Activated naive CD8-positive, alpha-beta T cell treated with anti-CD3 and anti-CD28 coated beads, Interleukin-2, amount 10 ng/mL, durations not matched to agents 7 days and 5 days (primary cell): ENCODE measurements at regions not wholly inside any gene's neighbourhood (a gene's known extent, or its start where the extent isn't known, plus 50 kb on each side); places are given as distances from the start of the nearest gene placed in this dataset.
A peak's percentile ranks its signal among the peaks of the same experiment; 100 is the strongest.

Source experiments
- ATAC-seq: fragments of 150-1000 bp; cut with Tn5 transposase; one replicate; pipeline ENCODE4 v1.10.0; 2021; ENCODE audit warnings: low read depth, moderate library complexity
- POLR2A ChIA-PET: fragments of 350-600 bp; sonication (Branson Sonifier 250); formaldehyde crosslinking; loops from one replicate; lab custom pipeline; 2021; ENCODE audit warnings: antibody characterized with exemption; lab: Charles Lee
- DNase-seq: peaks from one replicate; pipeline ENCODE4 v3.0.0; 2021
- H3K27ac Mint-ChIP-seq: one replicate; pipeline ENCODE4 v1.8.0; 2022; ENCODE audit warnings: mild to moderate bottlenecking, mixed read lengths
- H3K27me3 Mint-ChIP-seq: one replicate; pipeline ENCODE4 v1.8.0; 2022; ENCODE audit warnings: mild to moderate bottlenecking, moderate library complexity, mixed read lengths
- H3K36me3 Mint-ChIP-seq: one replicate; pipeline ENCODE4 v1.8.0; 2021; ENCODE audit warnings: mild to moderate bottlenecking, mixed read lengths
- H3K4me1 Mint-ChIP-seq: one replicate; pipeline ENCODE4 v1.8.0; 2021; ENCODE audit warnings: mixed read lengths
- H3K4me3 Mint-ChIP-seq: one replicate; pipeline ENCODE4 v1.8.0; 2022; ENCODE audit warnings: mild to moderate bottlenecking, moderate library complexity, mixed read lengths
- H3K9me3 Mint-ChIP-seq: one replicate; pipeline ENCODE4 v1.8.0; 2021; ENCODE audit warnings: mixed read lengths

GRCh38 chr1:221451741-221452140 is 290.1 kb downstream of the DUSP10 start:
- Mint-ChIP-seq H3K4me1 (peaks cover 4% of the 10 kb centered on the region), H3K36me3 (no peaks in the 10 kb centered on the region), H3K27ac (no peak overlapping the region), H3K9me3 (peaks cover 2% of the 10 kb centered on the region), H3K27me3 (peaks cover 12% of the 10 kb centered on the region), H3K4me3 (no peak overlapping the region)
- no peak for ATAC-seq
- POLR2A ChIA-PET: no interaction called here
- DNase-seq: no peak

DNA sequence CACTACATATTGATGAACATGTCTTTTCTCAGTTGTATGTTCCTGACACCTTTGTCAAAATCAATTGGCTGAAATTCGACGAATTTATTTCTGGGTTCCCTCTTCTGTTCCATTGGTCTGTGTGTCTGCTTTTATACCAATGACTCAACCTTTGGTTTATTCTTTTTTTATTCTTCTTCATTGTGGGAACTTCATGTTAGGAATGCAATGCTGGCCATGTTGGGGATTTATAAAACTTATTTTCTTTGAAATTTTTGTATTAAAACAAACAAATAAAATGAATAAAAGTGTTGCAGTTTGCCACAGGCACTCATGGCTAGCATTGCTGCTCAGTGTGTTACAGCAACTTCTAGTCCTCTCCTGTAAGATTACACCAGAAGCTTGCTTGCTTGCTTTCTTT is 287.8 kb downstream of the DUSP10 start:
- POLR2A ChIA-PET: no interaction called here
- H3K27me3 Mint-ChIP-seq: peaks cover 16% of the 10 kb centered on the region
- peaks cover 2% of the 10 kb centered on the region for H3K9me3 Mint-ChIP-seq
- H3K4me1 Mint-ChIP-seq: peaks cover 4% of the 10 kb centered on the region
- ATAC-seq (no peak), DNase-seq (no peak)
- H3K4me3 Mint-ChIP-seq: no peak overlapping the region
- H3K27ac Mint-ChIP-seq: no peak overlapping the region
- no peaks in the 10 kb centered on the region for H3K36me3 Mint-ChIP-seq

- Mint-ChIP-seq H3K9me3 (peaks cover 2% of the 10 kb centered on the region), H3K27me3 (peaks cover 21% of the 10 kb centered on the region), H3K27ac (no peak overlapping the region), H3K36me3 (no peaks in the 10 kb centered on the region), H3K4me3 (no peak overlapping the region), H3K4me1 (no peaks in the 10 kb centered on the region)
- POLR2A ChIA-PET: no interaction called here
- DNase-seq (no peak), ATAC-seq (no peak)
Observed at GRCh38 chr1:221456918-221457317, 285.0 kb downstream of the DUSP10 start.

DNA sequence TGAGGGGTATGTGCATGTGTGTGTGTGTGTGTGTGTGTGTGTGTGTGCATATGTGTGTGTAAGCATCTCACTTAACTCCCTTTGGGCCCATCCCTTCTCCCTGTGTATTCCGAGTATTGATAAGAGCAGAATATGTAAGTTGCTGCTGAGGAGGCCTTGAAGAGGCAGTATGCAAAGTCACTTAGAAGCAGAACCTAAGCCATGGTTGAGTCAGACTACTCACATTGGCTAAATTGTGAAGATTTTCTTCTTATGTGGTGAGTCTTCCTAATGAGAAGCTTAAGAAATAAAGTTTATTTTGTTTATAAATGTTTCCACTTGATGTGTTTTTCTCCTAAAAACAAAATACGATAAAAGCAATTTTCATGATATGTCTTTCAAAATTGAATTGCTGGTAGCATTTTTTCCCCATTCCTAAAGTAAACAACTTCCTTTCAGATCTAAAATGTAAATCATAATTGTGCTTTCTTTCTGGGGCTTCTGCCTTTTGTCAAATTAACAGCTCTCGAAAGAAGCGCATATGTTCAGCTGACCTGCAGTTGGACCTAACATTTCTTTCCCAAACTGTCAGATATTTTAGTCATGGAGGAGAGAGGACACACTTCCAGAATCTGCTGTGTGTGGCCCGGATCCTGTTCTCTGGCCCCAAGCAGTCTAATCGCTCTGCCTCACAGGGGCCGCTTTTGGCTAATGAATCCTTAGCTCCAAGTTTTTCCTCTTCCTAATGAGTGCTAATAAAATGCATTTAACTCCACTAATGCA is 284.0 kb downstream of the DUSP10 start:
- peaks cover 21% of the 10 kb centered on the region for H3K27me3 Mint-ChIP-seq
- no peaks in the 10 kb centered on the region for H3K9me3 Mint-ChIP-seq
- H3K27ac Mint-ChIP-seq: no peak overlapping the region
- no peaks in the 10 kb centered on the region for H3K36me3 Mint-ChIP-seq
- ATAC-seq: no peak
- no peaks in the 10 kb centered on the region for H3K4me1 Mint-ChIP-seq
- no peak for DNase-seq
- POLR2A ChIA-PET: no interaction called here
- H3K4me3 Mint-ChIP-seq: no peak overlapping the region

DNA sequence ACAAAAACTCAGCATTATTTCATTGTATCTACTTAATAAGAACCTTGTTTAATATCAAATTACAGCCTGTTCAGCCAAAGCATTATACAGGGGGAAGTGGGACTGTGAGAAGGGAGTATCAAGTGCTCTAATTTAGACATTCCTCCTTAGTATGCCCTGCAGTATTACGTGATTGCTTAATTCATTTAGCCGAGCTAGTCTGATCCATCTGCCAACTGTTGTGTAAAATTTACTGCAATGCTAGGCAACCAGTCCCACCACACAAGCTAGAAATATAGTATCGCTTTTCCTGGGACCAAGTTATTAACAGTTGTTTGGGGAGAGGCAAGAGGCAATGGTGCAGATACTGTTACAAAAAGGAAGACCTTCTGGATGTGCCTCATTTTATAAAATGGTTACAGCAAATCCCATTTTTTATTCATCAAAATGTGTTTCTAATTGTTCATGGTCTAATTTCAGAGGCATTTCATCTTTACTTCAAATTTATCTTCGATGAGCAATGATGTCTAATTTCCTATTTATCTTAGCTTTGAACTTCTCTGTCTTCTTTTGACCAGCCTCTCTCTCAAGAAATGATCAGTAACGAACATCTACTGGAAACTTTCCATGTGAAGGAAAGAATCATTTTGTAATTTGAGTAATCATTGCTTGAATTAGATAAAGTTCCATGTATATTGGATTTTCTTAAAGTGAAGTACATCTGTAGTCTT is 283.3 kb downstream of the DUSP10 start:
- no peaks in the 10 kb centered on the region for H3K9me3 Mint-ChIP-seq
- no peaks in the 10 kb centered on the region for H3K36me3 Mint-ChIP-seq

GRCh38 chr1:221459558-221459957 is 282.3 kb downstream of the DUSP10 start:
- Mint-ChIP-seq H3K27ac (no peak overlapping the region), H3K27me3 (peaks cover 15% of the 10 kb centered on the region), H3K9me3 (no peaks in the 10 kb centered on the region), H3K4me1 (no peaks in the 10 kb centered on the region), H3K36me3 (no peaks in the 10 kb centered on the region), H3K4me3 (no peak overlapping the region)
- POLR2A ChIA-PET: no interaction called here
- ATAC-seq (no peak), DNase-seq (no peak)

More for the DNA sequence above, 283.3 kb downstream of the DUSP10 start:
- Mint-ChIP-seq H3K4me3 (no peak overlapping the region), H3K27ac (no peak overlapping the region), H3K27me3 (peaks cover 17% of the 10 kb centered on the region), H3K4me1 (no peaks in the 10 kb centered on the region)
- DNase-seq: no peak
- POLR2A ChIA-PET: no interaction called here
- no peak for ATAC-seq

DNA sequence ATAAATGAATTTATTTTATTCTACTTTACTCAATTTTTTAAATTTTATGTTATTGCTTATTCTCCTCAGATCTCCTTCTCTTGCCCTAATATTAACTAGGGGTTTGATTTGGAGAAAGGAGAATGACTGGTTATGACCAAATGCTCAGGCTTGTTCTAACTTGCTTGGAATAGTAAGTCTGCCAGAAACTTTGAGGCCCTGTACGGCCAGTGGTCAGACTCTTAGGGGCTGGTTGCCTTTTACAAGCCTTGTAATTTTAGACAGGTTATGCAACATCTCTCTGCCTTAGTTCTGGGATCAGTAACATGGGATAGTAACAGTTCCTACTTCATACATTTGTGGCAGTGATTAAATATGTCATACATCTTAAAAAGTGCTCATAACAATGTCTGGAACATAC is 279.5 kb downstream of the DUSP10 start:
- ATAC-seq: no peak
- H3K27me3 Mint-ChIP-seq: peaks cover 11% of the 10 kb centered on the region
- H3K9me3 Mint-ChIP-seq: no peaks in the 10 kb centered on the region
- DNase-seq: no peak
- POLR2A ChIA-PET: no interaction called here
- no peaks in the 10 kb centered on the region for H3K4me1 Mint-ChIP-seq
- H3K27ac Mint-ChIP-seq: no peak overlapping the region
- no peaks in the 10 kb centered on the region for H3K36me3 Mint-ChIP-seq
- H3K4me3 Mint-ChIP-seq: no peak overlapping the region

DNA sequence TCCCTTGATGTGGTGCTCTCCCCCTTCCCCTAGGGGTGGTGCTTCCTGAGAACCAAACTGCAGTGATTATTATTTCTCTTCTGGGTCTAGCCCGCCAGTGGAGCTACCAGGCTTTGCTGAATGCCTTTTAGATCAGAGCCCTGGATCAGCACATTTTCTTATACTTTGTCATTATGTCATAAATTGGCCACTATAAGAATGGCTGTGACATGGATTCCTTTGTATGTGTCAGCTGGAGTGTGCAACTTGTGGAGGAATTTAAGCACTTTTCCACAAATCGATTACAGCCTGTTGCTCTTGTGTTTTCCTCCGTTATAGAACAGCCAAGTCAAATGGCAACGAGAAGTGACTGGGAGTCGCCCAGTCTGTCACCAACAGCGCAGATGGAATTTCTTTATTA is 273.3 kb downstream of the DUSP10 start:
- POLR2A ChIA-PET: no interaction called here
- Mint-ChIP-seq H3K27ac (no peak overlapping the region), H3K27me3 (peaks cover 28% of the 10 kb centered on the region), H3K9me3 (peaks cover 6% of the 10 kb centered on the region), H3K4me1 (no peaks in the 10 kb centered on the region), H3K36me3 (no peaks in the 10 kb centered on the region), H3K4me3 (no peak overlapping the region)
- ATAC-seq: no peak
- DNase-seq: no peak

- no peaks in the 10 kb centered on the region for H3K36me3 Mint-ChIP-seq
- ATAC-seq: no peak
- no peaks in the 10 kb centered on the region for H3K4me1 Mint-ChIP-seq
- POLR2A ChIA-PET: no interaction called here
- H3K27me3 Mint-ChIP-seq: peaks cover 28% of the 10 kb centered on the region
- no peak for DNase-seq
- H3K9me3 Mint-ChIP-seq: peaks cover 6% of the 10 kb centered on the region
- H3K27ac Mint-ChIP-seq: no peak overlapping the region
- no peak overlapping the region for H3K4me3 Mint-ChIP-seq
Observed at GRCh38 chr1:221469476-221469875, 272.4 kb downstream of the DUSP10 start.

- POLR2A ChIA-PET: no interaction called here
- peaks cover 28% of the 10 kb centered on the region for H3K27me3 Mint-ChIP-seq
- H3K27ac Mint-ChIP-seq: no peak overlapping the region
- no peaks in the 10 kb centered on the region for H3K36me3 Mint-ChIP-seq
- no peaks in the 10 kb centered on the region for H3K4me1 Mint-ChIP-seq
- DNase-seq (no peak), ATAC-seq (no peak)
- peaks cover 6% of the 10 kb centered on the region for H3K9me3 Mint-ChIP-seq
- no peak overlapping the region for H3K4me3 Mint-ChIP-seq
Observed at GRCh38 chr1:221470000-221470698, 271.7 kb downstream of the DUSP10 start.

GRCh38 chr1:221473411-221473810 is 268.5 kb downstream of the DUSP10 start:
- POLR2A ChIA-PET: no interaction called here
- Mint-ChIP-seq H3K27ac (no peak overlapping the region), H3K36me3 (no peaks in the 10 kb centered on the region), H3K4me1 (no peaks in the 10 kb centered on the region), H3K27me3 (peaks cover 26% of the 10 kb centered on the region), H3K4me3 (no peak overlapping the region), H3K9me3 (no peaks in the 10 kb centered on the region)
- ATAC-seq (no peak), DNase-seq (no peak)

- Mint-ChIP-seq H3K9me3 (no peaks in the 10 kb centered on the region), H3K4me3 (no peak overlapping the region), H3K27ac (no peak overlapping the region), H3K4me1 (no peaks in the 10 kb centered on the region), H3K27me3 (peaks cover 12% of the 10 kb centered on the region), H3K36me3 (no peaks in the 10 kb centered on the region)
- ATAC-seq (no peak), DNase-seq (no peak)
- POLR2A ChIA-PET: interaction anchor here (1.4 kb wide), 1 partner anchor 236 kb away, joined by 3 read pairs; no protein-coding TSS in a partner anchor
Observed at GRCh38 chr1:221477252-221477651, 264.6 kb downstream of the DUSP10 start.

GRCh38 chr1:221478050-221478949 is 263.6 kb downstream of the DUSP10 start:
- H3K4me3 Mint-ChIP-seq: no peak overlapping the region
- ATAC-seq: peak; percentile 88
- peak; percentile 45 for DNase-seq
- POLR2A ChIA-PET: interaction anchor here (1.4 to 1.5 kb wide), 2 partner anchors 234 to 264 kb away, joined by 3 to 11 read pairs; partner anchors contain the start of gene DUSP10
- no peak overlapping the region for H3K27ac Mint-ChIP-seq
- no peaks in the 10 kb centered on the region for H3K36me3 Mint-ChIP-seq
- H3K27me3 Mint-ChIP-seq: peaks cover 12% of the 10 kb centered on the region
- no peaks in the 10 kb centered on the region for H3K4me1 Mint-ChIP-seq
- H3K9me3 Mint-ChIP-seq: no peaks in the 10 kb centered on the region
